T-helper 1 cell (primary cell): ENCODE measurements at regions not wholly inside any gene's neighbourhood (a gene's known extent, or its start where the extent isn't known, plus 50 kb on each side); places are given as distances from the start of the nearest gene placed in this dataset.
"Not testable (repeated sequence)": the region's sequence is repeated elsewhere in the genome, so short reads cannot be mapped to it uniquely, and the experiment has no call there.

ENCODE experiments used
- DNase-seq, 5 donors: peaks; one replicate each; pipeline ENCODE4 v3.0.0-alpha.2; 2012 to 2020

- DNase-seq = no peak
These were observed 797.9 kb upstream of the SLC35B3 start for GRCh38 chr6:9233226-9233625.

GRCh38 chr6:9225441-9225871 lies 790.1 kb upstream of the SLC35B3 start:
- DNase-seq = no peak

DNA sequence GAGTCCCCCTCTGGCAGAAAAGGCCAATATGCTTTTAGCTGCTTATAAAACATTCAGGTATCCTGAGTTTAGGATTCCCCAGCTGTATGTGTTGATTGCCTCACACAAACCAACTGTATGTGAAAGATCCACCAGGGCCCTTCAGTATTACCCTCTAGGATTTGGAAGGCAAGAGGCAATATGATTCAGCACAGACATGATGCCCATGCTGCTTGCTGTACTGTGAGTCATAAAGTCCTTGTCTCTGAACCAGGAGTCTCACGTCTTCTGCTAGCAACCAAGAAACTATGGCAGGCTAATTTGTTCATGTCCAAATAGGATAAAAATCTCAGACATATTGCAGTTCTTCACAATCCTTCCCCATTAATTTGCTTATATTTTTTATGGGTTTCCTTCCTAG lies 789.2 kb upstream of the SLC35B3 start:
- DNase-seq = no peak

- not testable (repeated sequence) for DNase-seq
These were observed 778.4 kb upstream of the SLC35B3 start for GRCh38 chr6:9213717-9214116.

GRCh38 chr6:9208966-9209365 lies 773.6 kb upstream of the SLC35B3 start:
- DNase-seq = no peak

GRCh38 chr6:9205645-9206044 lies 770.3 kb upstream of the SLC35B3 start:
- DNase-seq = no peak

- DNase-seq = no peak
These were observed 768.8 kb upstream of the SLC35B3 start for GRCh38 chr6:9204171-9204570.

DNA sequence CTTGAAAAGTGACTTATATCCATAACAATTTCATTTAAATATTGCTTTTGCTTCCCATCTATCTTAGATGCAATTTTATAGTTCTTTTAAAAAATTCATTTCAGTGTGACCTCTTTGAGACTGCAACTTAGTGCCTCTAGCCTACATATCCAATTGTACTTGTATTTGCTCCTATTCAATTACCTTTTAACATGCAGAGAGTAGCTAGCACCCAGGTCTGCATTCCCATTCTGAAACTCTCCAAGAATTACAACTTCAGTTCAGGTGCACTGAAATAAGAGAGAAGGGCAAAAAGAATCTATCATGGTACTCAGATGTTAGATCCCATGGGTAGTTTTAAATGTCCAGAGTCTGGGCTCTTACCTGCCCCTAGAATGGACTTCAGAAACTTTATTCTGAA lies 765.4 kb upstream of the SLC35B3 start:
- DNase-seq = no peak

- DNase-seq = no peak
These were observed 762.4 kb upstream of the SLC35B3 start for GRCh38 chr6:9197726-9198125.

DNA sequence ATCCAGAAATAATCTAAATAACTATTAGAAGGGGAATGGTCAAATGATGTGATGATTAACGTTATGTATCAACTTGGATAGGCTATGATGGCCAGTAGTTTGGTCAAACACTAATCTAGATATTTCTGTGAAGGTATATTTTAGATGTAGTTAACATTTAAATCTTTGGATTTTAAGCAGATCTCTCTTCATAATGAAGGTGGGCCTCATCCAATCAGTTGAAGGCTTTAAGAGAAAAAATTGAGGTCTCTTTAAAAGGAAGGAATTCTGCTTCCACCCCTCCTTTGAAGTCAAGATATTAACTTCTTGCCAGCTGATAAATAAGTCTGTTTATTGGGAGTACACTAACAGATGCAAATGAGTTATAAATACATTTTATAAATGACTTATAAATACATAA lies 760.0 kb upstream of the SLC35B3 start:
- DNase-seq = no peak

GRCh38 chr6:9192405-9192909 lies 757.1 kb upstream of the SLC35B3 start:
- no peak for DNase-seq

DNA sequence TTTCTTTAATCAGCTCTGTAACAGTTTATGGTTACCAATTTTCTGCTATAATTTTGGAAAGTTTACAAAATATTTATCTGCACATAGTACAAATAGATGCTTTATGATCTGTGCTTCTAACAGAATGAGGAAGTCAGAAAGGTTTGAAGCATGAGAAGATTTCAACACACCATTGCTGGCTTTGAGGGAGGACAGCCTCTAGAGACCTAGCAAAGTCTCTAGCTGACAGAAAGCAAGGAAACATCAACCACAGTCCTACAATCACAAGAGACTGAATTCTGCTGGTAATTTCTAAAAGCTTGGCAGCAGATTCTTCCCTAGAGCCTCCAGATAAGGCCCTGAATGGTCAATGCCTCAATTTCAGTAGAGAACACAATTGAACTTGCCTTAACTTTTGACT lies 750.8 kb upstream of the SLC35B3 start:
- DNase-seq = no peak

DNA sequence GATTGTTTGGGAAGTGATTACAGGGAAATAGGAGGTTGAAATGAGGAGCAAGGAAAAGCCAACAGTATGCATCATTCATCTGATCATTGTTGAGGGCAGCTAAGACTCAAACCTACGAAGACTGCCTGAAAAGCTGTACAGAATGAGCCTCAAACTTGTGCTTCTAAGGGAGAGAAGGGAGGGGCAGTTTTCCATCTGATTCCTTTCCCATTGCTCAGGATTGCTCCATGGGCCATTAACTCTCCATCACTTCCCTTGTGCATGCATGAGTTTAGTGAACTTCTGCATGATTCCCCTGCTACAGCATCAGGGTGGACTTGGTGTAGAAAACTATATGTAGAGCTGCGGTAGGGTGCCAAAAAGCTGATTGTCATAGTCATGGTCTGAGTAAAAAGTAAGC lies 742.7 kb upstream of the SLC35B3 start:
- no peak for DNase-seq

DNA sequence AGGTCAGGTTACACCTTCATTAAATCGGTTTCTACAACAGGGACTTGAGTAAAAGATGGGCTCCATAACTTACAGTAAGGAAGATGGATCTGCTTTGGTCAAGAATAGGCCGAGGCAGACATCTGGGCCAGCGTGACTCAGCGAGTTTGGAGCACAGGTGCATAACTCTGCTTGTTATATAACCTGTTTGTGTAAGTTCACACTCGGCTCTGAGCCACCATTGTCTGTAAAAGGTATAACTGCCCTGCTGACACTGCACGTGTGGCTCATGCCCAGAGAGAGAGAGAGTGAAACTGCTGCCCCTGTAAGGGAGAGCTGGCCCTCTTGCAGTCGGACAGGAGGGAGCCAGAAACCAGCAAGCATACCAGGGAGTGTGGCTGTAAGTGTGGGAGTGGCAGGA lies 737.9 kb upstream of the SLC35B3 start:
- DNase-seq = no peak

- DNase-seq = no peak
These were observed 736.8 kb upstream of the SLC35B3 start for GRCh38 chr6:9172096-9172495.

- DNase-seq = no peak
These were observed 733.3 kb upstream of the SLC35B3 start for GRCh38 chr6:9168669-9169068.

DNA sequence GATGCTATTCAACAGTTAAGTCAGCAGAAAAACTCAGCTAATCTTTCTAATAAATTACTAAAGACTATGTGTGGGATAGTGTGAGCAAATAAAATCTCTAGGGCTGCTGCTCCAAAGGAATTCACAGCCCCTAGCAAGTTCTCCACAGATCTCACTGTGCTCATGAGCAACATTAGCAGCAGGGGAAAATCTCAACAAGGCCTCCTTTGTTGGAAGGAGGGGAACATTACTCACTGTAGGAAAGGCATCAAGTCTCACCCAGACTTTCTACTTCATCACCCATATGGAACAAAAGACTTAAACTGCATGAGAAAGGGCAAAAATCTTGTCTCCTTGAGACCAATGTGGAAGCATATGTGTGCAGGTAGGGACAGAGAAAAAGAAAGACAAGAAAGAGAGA lies 726.4 kb upstream of the SLC35B3 start:
- DNase-seq = no peak

GRCh38 chr6:9159051-9159450 lies 723.7 kb upstream of the SLC35B3 start:
- no peak for DNase-seq

DNA sequence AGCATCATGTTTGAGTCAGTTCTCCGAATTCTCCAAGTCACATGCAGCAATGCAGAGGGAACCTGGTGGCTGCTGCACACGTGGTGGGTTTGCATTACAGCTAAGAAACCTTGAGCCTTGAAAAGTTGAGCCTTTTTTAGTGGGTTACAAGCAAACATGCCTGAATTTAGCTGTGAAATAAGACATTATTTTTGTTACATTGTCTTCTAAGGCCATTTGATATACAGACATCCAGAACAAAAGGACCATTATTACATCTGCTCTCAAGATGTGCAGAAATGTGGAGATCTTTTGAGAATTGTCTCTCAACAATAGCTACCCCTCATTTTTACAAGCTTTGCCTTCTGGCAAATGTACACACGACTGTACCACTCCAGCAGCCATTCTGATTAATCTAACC lies 720.5 kb upstream of the SLC35B3 start:
- DNase-seq = no peak

DNA sequence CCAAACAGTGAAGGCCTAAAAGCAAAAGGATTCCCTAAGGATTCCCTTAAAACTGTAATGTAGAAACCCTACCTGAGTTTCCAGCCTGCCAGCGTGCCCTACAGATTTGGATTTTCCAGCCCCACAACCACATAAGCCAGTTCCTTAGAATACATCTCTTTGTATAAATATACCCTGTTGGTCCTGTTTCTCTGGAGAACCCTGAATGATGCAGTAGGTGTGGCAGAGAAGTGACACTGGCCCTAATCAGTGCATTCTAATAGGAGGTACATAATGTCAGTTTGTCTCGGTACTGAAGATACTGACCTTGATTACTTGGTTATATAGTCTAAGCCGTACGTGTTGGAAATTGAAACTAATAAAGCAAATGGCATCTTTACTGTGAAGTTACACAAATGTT lies 707.8 kb upstream of the SLC35B3 start:
- DNase-seq = no peak

DNA sequence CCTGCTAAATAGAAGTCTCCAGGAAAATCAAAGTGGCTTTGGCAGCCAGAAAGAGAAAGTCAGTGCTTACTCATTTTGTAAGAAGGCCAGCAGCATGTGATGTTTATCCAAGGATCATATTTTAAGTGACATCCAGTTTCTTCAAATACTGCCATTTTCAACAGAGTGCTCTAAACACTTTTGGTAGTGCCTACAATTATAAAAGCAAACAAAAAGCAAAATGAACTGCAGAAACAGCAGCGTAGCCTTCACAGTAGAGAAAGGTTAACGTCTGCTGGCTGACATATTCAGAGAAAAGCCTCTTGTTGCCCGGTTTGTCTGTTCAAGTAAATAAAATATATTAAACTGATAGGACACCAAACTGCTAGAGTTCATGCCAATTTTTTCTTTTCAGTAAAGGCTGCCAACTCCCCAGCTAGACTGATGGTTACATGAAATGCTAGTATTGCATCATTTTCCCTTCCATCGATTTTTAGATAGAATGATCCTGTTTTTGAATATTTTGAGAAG lies 705.7 kb upstream of the SLC35B3 start:
- no peak for DNase-seq

- no peak for DNase-seq
These were observed 704.8 kb upstream of the SLC35B3 start for GRCh38 chr6:9140172-9140571.

DNA sequence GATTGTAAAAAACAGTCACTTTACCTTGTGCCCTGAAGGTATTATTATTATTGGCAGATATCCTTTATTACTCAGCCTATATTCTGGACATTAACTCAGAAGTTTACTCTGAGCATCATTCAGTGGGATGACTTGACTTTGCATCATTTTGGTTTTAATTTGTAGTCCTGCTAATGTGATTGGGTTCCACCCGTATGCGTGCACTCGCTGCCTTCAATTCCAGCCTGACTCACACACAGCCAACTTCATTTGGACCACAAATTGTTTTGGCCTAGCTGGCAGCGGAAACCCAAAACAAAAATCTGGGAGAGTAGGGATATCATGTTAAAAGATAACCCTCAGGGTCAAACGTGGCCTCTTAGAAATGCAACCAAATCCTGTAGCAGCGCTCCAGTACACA lies 704.4 kb upstream of the SLC35B3 start:
- DNase-seq = no peak

DNA sequence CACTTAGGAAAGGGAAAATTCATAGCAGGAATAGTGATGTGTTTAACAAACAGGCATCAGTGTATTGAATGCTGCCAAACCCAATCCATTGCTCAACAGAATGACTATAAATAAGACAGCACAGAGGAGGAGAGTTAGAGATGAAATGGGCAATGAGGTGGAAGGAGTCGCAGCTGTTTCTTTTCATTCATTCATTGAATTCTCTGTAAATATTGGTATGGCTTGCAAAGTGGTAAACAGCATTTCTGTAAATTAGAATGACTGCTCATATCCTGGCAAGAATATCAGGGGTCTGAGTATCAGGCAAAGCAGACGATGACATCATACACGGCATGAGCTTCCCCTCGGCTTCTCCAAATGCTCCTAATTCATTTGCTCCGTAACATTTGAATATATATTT lies 703.6 kb upstream of the SLC35B3 start:
- no peak for DNase-seq

DNA sequence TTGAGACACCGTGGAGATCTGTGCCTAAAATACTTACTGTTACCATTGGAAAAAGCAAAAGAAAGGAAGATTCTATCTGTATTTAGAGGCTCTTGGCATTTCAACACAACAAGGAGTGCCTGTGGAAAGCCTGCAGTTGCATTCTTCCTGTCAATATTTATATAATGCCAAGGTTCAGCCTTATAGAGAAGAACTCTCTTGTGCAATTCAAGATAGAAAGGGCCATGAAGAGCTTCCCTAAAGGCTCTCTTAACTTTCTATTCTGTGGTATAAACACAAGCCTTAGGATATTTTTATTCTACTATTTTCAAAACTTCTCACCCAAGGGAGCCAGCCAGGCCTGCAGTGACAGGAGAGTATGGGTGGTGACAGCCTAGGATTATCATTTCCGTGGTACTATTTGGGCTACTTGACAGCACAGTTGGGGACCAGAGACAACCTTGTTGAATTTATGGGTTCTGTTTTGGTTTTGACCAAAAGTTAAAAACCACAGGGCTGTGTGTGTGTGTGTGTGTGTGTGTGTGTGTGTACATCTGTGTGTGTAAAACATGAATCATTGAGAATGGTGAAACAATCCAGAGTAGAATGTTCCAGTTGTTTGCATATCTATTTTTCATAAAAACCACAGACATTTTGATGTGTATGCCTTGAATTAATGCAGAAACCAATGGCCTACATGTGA lies 700.9 kb upstream of the SLC35B3 start:
- no peak for DNase-seq
